HG03108 (cell line): ENCODE measurements at regions not wholly inside any gene's neighbourhood (a gene's known extent, or its start where the extent isn't known, plus 50 kb on each side); places are given as distances from the start of the nearest gene placed in this dataset.

ENCODE experiments used
- ATAC-seq: cut with Tn5 transposase; IDR thresholded peaks from one replicate; pipeline ENCODE4 v1.9.1; 2021; ENCODE audit warnings: moderate library complexity; ENCODE audit not compliant: unreplicated experiment

DNA sequence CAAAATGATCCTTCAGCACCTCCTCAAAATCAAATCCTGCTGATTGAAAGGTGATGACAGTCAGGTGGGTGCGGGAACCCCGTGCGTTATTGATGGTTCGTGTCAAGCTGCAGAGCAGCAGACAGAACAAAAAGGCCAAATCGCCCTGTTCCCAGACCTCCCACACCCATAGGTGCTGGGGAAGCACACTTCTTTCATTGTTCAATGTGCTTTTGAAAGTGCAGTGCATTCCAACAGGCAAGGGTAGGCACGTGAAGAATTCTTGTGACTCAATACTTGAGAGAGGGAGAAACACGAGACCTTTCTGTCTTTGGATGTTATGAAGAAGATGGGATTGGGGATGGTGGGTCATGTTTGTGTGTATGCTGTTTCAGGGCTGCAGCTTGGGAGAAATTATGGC lies 514.0 kb downstream of the MCTP2 start:
- ATAC-seq = no peak

GRCh38 chr15:94747510-94747909 lies 516.1 kb downstream of the MCTP2 start:
- no peak for ATAC-seq

DNA sequence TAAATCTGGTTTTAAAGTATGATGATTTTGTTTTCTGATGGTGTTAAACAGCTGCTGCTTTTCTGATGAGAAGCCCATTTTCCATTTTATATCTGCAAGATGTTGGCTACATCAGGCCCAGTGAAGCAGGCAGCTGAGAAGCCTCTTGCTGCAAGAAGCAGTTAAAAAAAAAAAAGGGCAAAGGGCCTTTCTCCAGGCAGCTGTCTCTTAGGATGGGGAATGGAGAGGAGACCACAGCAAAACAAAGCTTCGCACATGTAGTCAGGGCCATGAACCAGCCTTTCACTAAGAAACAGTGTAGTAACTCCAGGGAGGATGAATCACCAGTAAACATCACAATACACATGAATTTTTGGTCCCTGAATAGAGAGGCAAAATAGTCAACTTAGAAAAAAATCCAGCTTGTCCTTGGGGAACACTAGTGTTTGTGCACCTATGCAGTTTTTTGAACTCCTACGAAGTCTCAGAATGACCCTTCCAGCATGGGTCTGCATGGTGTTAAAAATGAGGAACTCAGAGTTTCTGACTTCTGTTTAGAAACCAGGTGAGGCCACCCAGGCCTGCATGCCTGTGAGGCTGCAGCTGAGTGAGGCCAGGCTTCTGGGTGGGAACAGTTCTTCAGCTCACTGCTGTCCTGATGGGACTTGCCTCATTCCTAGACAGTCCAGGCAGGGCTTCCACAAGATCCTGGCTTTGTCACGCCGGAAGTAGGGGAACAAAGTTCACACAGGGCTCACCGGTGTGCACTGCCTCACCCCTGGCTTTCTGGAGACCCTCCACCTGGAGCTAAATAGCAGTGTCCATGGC lies 518.7 kb downstream of the MCTP2 start:
- no peak for ATAC-seq

DNA sequence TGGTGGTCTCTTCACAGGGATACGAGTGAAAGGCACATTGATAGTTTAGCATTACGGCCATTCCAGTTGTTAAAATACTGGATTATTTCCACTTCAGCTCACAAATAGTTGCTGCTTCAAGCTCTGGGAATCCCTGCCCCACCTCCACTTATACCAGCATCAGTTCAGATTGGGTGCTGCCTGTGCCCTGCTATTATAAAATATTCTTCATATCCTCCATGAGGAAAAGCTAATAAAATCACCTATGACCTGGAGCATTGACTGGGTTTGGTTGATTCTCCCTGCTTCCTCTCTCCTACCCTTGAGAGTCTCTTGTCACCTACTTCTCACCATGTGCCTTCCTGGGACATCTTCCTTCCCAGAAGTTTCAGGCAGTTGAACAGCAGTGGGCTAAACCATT lies 529.0 kb downstream of the MCTP2 start:
- no peak for ATAC-seq

DNA sequence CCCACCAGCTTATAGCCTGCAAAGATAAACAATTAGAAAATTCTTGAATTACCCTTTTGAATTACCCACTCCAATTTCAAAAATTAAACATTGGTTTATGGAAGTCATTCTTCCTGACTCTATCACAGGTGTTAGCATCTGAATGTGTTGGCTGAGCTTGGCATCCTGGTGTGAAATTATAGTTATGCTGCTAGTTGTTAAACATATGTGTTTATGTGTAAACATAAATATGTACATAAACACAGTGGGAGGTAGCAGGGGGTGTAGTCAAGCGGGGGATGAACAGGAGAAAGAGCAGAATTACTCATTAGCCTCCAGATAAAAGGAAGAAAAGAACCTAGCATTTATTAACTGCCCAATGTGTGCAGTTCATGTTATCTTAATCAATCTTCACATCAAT lies 530.2 kb downstream of the MCTP2 start:
- ATAC-seq = no peak

- ATAC-seq = no peak
Observed at GRCh38 chr15:94769089-94769488, 537.7 kb downstream of the MCTP2 start.

- no peak for ATAC-seq
Observed at GRCh38 chr15:94770199-94770598, 538.8 kb downstream of the MCTP2 start.

DNA sequence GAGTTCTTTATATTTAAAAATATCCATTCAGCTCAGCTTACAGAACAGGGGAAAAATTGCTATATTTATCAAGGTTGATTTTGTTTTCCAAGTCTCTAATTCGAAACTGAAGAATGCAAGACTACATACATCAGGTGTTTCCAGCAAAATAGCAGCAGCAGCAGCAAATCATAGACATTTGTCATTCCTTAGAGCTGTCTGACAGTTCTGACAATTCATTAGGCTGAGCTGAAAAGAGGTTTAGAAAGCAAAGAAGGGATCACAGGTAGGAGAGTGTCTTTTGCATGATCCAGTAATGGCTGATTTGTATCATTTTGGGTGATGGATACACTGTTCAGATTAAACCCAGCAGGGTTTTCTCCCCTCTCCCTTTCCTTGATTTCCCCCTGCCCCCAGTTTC lies 545.7 kb downstream of the MCTP2 start:
- ATAC-seq = no peak

GRCh38 chr15:94778840-94779239 lies 547.5 kb downstream of the MCTP2 start:
- ATAC-seq = no peak

DNA sequence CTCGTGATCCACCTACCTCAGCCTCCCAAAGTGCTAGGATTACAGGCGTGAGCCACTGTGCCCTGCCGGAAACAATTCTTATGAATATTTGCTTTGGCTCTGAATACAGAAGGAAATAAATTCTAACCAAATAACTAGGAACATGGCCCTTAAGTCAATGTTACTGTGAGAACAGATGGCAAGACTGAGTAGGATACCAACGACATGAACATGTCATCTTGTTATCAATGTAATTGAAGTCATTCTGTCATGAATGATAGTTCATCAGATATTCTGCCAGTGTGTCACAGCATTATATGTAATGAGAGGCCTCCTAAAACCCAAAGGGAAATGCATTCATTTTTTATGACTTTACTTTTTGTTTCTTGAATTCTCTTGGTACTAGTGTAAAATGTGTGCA lies 548.8 kb downstream of the MCTP2 start:
- ATAC-seq = no peak

DNA sequence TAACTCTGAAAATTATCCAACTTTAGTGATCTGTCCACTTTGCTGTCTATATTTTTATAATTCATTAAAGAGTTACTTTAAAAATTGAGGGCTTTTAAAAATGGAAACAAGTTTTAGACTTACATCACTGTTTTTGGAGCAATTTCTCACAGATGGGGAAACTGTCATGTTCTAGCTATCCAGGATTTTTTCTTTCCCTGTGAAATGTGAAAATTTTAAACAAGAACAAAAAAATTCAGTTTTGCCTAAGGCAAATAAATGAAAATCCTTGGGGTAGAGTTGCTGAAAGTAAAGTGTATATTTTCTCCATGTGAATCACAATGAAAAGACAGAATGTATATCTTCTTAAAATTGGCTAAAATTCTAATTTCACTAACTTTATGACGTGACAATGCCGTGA lies 553.7 kb downstream of the MCTP2 start:
- ATAC-seq = no peak

DNA sequence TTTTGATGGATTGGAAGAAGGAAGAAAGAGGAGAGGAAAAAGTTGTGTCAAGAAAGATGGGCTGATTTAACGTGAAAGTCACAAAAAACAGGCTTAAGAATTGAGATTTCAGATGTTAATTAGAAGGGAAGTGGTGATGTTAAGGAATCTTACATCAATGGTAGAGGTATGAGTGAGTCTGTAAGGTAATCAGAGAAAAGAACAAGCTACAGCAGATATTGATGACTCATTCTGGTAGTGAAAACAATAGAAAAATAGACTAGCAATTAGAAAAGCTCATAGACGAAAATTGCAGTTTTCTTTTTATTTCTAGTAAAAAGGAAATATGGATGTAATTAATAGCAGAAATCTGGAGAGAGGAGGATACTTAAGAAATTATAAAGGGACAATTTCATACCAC lies 559.6 kb downstream of the MCTP2 start:
- no peak for ATAC-seq

GRCh38 chr15:94791510-94791909 lies 560.1 kb downstream of the MCTP2 start:
- ATAC-seq = no peak

- ATAC-seq = no peak
Observed at GRCh38 chr15:94792196-94792595, 560.8 kb downstream of the MCTP2 start.

DNA sequence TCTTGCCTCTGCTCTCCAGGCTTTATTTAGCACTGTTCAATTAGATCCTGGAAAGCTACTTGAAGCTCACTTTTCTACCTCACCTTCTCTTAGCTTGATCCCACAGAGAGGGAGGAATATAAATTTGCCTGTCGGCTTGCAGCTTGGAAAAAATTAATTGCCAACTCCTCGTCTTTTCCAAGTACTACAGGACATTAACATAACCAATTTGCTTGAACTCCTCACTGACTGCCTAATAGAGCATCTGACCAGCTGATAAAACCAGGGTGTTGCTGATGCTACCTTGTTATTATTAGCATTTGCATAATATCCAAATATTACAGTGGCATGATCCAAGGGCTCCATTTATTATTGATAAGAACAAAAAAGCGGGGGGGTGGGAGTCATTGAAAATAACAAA lies 561.8 kb downstream of the MCTP2 start:
- ATAC-seq = no peak

- no peak for ATAC-seq
Observed at GRCh38 chr15:94793641-94794040, 562.3 kb downstream of the MCTP2 start.

GRCh38 chr15:94804613-94805012 lies 573.3 kb downstream of the MCTP2 start:
- no peak for ATAC-seq

DNA sequence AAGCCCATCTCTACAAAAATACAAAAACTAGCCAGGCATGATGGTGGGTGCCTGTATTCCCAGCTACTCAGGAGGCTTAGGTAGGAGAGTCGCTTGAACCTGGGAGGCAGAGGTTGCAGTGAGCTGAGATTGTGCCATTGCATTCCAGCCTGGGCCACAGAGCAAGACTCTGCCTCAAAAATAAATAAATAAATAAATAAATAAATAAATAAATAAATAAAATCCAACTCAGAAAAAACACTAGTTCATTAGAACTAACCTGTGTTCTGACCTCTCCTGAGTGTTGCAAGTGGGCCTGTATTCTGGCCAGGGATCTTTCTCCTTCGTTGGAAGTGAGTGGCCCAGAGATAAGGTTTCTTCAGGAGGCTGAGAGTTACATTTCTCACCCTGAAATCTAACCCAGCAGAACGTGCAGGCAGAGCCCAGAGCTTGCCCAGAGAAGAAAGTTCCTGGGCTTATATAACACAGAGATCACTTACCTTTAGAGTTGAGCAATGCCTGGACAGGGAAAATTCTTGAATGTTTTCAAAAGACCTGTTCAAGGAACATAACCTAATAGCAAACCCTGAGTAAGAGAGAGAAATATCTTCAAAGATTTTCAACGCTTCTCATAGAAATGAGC lies 583.9 kb downstream of the MCTP2 start:
- ATAC-seq = no peak

GRCh38 chr15:94815914-94816313 lies 584.6 kb downstream of the MCTP2 start:
- ATAC-seq = no peak

- no peak for ATAC-seq
Observed at GRCh38 chr15:94829887-94830884, 598.8 kb downstream of the MCTP2 start.

- ATAC-seq = no peak
Observed at GRCh38 chr15:94834000-94834399, 602.6 kb downstream of the MCTP2 start.
